HepG2 (cell line): ENCODE measurements at regions not wholly inside any gene's neighbourhood (a gene's known extent, or its start where the extent isn't known, plus 50 kb on each side); places are given as distances from the start of the nearest gene placed in this dataset.

Experiments
- ATAC-seq: fragments of 200-7000 bp; cut with Tn5 transposase; 3 replicates; pipeline ENCODE4 v1.9.1; 2020; ENCODE audit warnings: mild to moderate bottlenecking, moderate library complexity
- BruUV-seq: library from RNA; stranded (reverse); fragments of 400-500 nt; replicated peaks from 2 replicates; lab custom pipeline; 2021; lab: Mats Ljungman, UMichigan
- CTCF ChIA-PET: fragments of 300-600 bp; formaldehyde crosslinking; extraction: SDS; loops from one replicate; lab custom pipeline; 2021; ENCODE audit warnings: low total read pairs, inconsistent platforms, low intra/inter-chr PET ratio; lab: Yijun Ruan, JAX
- POLR2A ChIA-PET: fragments of 350-600 bp; sonication (Branson Sonifier 250); formaldehyde crosslinking; loops from one replicate; lab custom pipeline; 2020; ENCODE audit warnings: antibody characterized with exemption, inconsistent platforms; lab: Yijun Ruan, JAX
- DNase-seq: peaks from one replicate; pipeline ENCODE4 v3.0.0-alpha.2; 2015; ENCODE audit warnings: low spot score
- FAIRE-seq: peaks from 3 replicates; lab custom pipeline; 2011; peaks lifted over from hg19 to GRCh38; lab: Jason Lieb, UNC
- H2AFZ ChIP-seq: one replicate; pipeline ENCODE4 v1.6.1; 2011; ENCODE audit warnings: low read length, inconsistent platforms
- H3K27ac ChIP-seq: fragments of 300-600 bp; 3 replicates; pipeline ENCODE4 v1.8.0; 2011; ENCODE audit warnings: mixed run types, mild to moderate bottlenecking, mixed read lengths, low read length, inconsistent platforms; ENCODE audit not compliant: insufficient read depth; ENCODE audit errors: extremely low read length
- H3K27me3 ChIP-seq, 2 experiments: fragments of 200-600 bp in 1 of 2; 2 replicates in 1 of 2; 3 replicates in 1 of 2; pipeline versions ENCODE4 v1.6.0 to v1.8.0; 2011; ENCODE audit warnings: low read length in 2 of 2, mild to moderate bottlenecking in 2 of 2, moderate library complexity in 2 of 2, inconsistent platforms in 1 of 2; ENCODE audit not compliant: insufficient read depth in 2 of 2, control insufficient read depth in 1 of 2
- H3K36me3 ChIP-seq, 2 experiments: fragments of 200-600 bp in 1 of 2; replicated peaks in 1 of 2; 2 replicates in 1 of 2; 3 replicates in 1 of 2; pipeline versions ENCODE4 v1.5.1 to v1.8.0; 2011; ENCODE audit warnings: low read length in 2 of 2, inconsistent platforms in 1 of 2; ENCODE audit not compliant: insufficient read depth in 2 of 2, control insufficient read depth in 1 of 2
- H3K4me1 ChIP-seq: 2 replicates; pipeline ENCODE4 v1.5.1; 2012; ENCODE audit warnings: low read length, inconsistent platforms; ENCODE audit not compliant: insufficient read depth
- H3K4me2 ChIP-seq: 2 replicates; pipeline ENCODE4 v1.6.0; 2011; ENCODE audit warnings: low read depth, low read length, inconsistent platforms
- H3K4me3 ChIP-seq, 3 experiments: fragments of 200-600 bp in 1 of 3; sonication (generic), shearing (Covaris generic) in 1 of 3; replicated peaks in 1 of 3; 2 replicates each; pipeline ENCODE4 v1.5.1; 2011 to 2016; ENCODE audit warnings: low read length in 3 of 3, inconsistent platforms in 2 of 3, low read depth in 2 of 3, mild to moderate bottlenecking in 2 of 3, control low read depth in 1 of 3, mixed read lengths in 1 of 3; ENCODE audit not compliant: insufficient read depth in 1 of 3
- H3K79me2 ChIP-seq: one replicate; pipeline ENCODE4 v1.6.1; 2011; ENCODE audit warnings: low read length, inconsistent platforms; ENCODE audit not compliant: insufficient read depth
- H3K9ac ChIP-seq: 2 replicates; pipeline ENCODE4 v1.6.0; 2011; ENCODE audit warnings: mild to moderate bottlenecking, low read depth, low read length, inconsistent platforms; ENCODE audit not compliant: insufficient read depth
- H3K9me3 ChIP-seq: 2 replicates; pipeline ENCODE4 v1.5.1; 2012; ENCODE audit warnings: mild to moderate bottlenecking, low read length
- H4K20me1 ChIP-seq: 2 replicates; pipeline ENCODE4 v1.6.0; 2011; ENCODE audit warnings: inconsistent platforms, mild to moderate bottlenecking, low read length, moderate library complexity; ENCODE audit not compliant: insufficient read depth
- ATRX ChIP-seq: sonication (generic); formaldehyde crosslinking; IDR thresholded peaks from 2 replicates; pipeline ENCODE4 v1.4.0; 2020; ENCODE audit warnings: missing genetic modification reagents, borderline replicate concordance
- CC2D1A ChIP-seq: sonication (generic); formaldehyde crosslinking; IDR thresholded peaks from 2 replicates; pipeline ENCODE4 v1.8.1; 2023; ENCODE audit warnings: mild to moderate bottlenecking, missing genetic modification reagents
- ERF ChIP-seq: IDR thresholded peaks from 2 replicates; pipeline ENCODE4 v1.6.1; 2018; ENCODE audit warnings: missing biosample characterization, missing genetic modification reagents
- FOXK1 ChIP-seq: sonication (generic); formaldehyde crosslinking; IDR thresholded peaks from 2 replicates; pipeline ENCODE4 v1.4.0; 2020; ENCODE audit warnings: low read depth, missing genetic modification reagents, borderline replicate concordance
- KAT2B ChIP-seq: fragments of 150-350 bp; IDR thresholded peaks from 2 replicates; pipeline ENCODE4 v1.6.1; 2014; ENCODE audit warnings: low read depth, low read length, borderline replicate concordance
- KDM2A ChIP-seq: sonication (generic); formaldehyde crosslinking; IDR thresholded peaks from 2 replicates; pipeline ENCODE4 v1.4.0; 2020; ENCODE audit warnings: low read depth, missing genetic modification reagents, borderline replicate concordance
- POLR2AphosphoS5 ChIP-seq: IDR thresholded peaks from 2 replicates; pipeline ENCODE4 v1.6.1; 2012; ENCODE audit warnings: low read depth, low read length
- SKIL ChIP-seq: sonication (generic); formaldehyde crosslinking; IDR thresholded peaks from 2 replicates; pipeline ENCODE4 v1.8.0; 2022; ENCODE audit warnings: missing genetic modification reagents, mild to moderate bottlenecking, moderate library complexity, borderline replicate concordance
- ZBTB1 ChIP-seq: sonication (generic); formaldehyde crosslinking; IDR thresholded peaks from 2 replicates; pipeline ENCODE4 v1.4.0; 2020; ENCODE audit warnings: missing genetic modification reagents, borderline replicate concordance
- ZBTB37 ChIP-seq: sonication (generic); formaldehyde crosslinking; IDR thresholded peaks from 2 replicates; pipeline ENCODE4 v1.4.0; 2020; ENCODE audit warnings: mild to moderate bottlenecking, missing genetic modification reagents
- ZNF772 ChIP-seq: sonication (generic); formaldehyde crosslinking; IDR thresholded peaks from 2 replicates; pipeline ENCODE4 v1.5.0; 2020; ENCODE audit warnings: mild to moderate bottlenecking, missing genetic modification reagents
- ZSCAN20 ChIP-seq: sonication (generic); formaldehyde crosslinking; IDR thresholded peaks from 2 replicates; pipeline ENCODE4 v1.4.0; 2020; ENCODE audit warnings: missing genetic modification reagents, mild to moderate bottlenecking, borderline replicate concordance
- WGBS: methylation state at CpG from one replicate; pipeline ENCODE4 v1.1.6; 2017; ENCODE audit warnings: low lambda C conversion rate; 5-methylcytosine and 5-hydroxymethylcytosine counted together
- in situ Hi-C: cut with HindIII; loops from 2 replicates; pipeline ENCODE4 v1.10.0; 2017; ENCODE audit warnings: low pct_unique_long_range_greater_than_20kb; ENCODE audit not compliant: extremely low pct_ligation_motif_present
- intact Hi-C: fragments of 100-400 bp; cut with micrococcal nuclease; formaldehyde crosslinking; loops from one replicate; pipeline ENCODE4 v1.10.0; 2022; ENCODE audit not compliant: unreplicated experiment
- TF ChIP-seq, protein P1 (sequence below): sonication (generic); formaldehyde crosslinking; IDR thresholded peaks from 2 replicates; pipeline ENCODE4 v1.4.0; 2020; ENCODE audit warnings: mild to moderate bottlenecking, low read depth, missing genetic modification reagents
- TF ChIP-seq, protein P2 (sequence below): sonication (generic); formaldehyde crosslinking; IDR thresholded peaks from 2 replicates; pipeline ENCODE4 v1.5.1; 2020; ENCODE audit warnings: mild to moderate bottlenecking, missing genetic modification reagents, borderline replicate concordance
- TF ChIP-seq, protein P3 (sequence below): IDR thresholded peaks from 2 replicates; pipeline ENCODE4 v1.6.1; 2016; ENCODE audit warnings: missing compliant biosample characterization, missing genetic modification reagents, borderline replicate concordance

- no peak overlapping the region for H2AFZ ChIP-seq
These were observed 357.6 kb downstream of the SS18 start for GRCh38 chr18:25732862-25733261.

GRCh38 chr18:25729072-25729471, 361.3 kb downstream of the SS18 start:
- H3K79me2 ChIP-seq, result no peaks in the 10 kb centered on the region
- no peak overlapping the region for H3K9ac ChIP-seq
- H2AFZ ChIP-seq, result no peak overlapping the region
- H3K9me3 ChIP-seq, result no peaks in the 10 kb centered on the region
- ChIA-PET CTCF (no interaction called here), POLR2A (no interaction called here)
- H3K4me3 ChIP-seq, result no peak overlapping the region
- H3K4me2 ChIP-seq, result no peak overlapping the region
- H3K27ac ChIP-seq, result no peak overlapping the region
- no peaks in the 10 kb centered on the region; a peak in 1 of 5 replicates for H3K27me3 ChIP-seq
- DNase-seq, result no peak
- no TSS peak for BruUV-seq
- FAIRE-seq, result no peak
- intact Hi-C loops (no loop called here), in situ Hi-C loops (no loop called here)
- WGBS, result 0% methylated on average over 1 of the region's 1 CpG
- no peak for ATAC-seq
- no peaks in the 10 kb centered on the region for H3K4me1 ChIP-seq
- no peaks in the 10 kb centered on the region for H3K36me3 ChIP-seq
- H4K20me1 ChIP-seq, result no peaks in the 10 kb centered on the region
- TF ChIP-seq ZSCAN20 (CRISPR knock-in tag) (no peak), POLR2AphosphoS5 (no peak), ATRX (CRISPR knock-in tag) (no peak), ZBTB37 (CRISPR knock-in tag) (no peak), SKIL (no peak)
- TF ChIP-seq, protein P1, sequence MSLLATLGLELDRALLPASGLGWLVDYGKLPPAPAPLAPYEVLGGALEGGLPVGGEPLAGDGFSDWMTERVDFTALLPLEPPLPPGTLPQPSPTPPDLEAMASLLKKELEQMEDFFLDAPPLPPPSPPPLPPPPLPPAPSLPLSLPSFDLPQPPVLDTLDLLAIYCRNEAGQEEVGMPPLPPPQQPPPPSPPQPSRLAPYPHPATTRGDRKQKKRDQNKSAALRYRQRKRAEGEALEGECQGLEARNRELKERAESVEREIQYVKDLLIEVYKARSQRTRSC (CRISPR knock-in tag), result no peak
- TF ChIP-seq, protein P2, sequence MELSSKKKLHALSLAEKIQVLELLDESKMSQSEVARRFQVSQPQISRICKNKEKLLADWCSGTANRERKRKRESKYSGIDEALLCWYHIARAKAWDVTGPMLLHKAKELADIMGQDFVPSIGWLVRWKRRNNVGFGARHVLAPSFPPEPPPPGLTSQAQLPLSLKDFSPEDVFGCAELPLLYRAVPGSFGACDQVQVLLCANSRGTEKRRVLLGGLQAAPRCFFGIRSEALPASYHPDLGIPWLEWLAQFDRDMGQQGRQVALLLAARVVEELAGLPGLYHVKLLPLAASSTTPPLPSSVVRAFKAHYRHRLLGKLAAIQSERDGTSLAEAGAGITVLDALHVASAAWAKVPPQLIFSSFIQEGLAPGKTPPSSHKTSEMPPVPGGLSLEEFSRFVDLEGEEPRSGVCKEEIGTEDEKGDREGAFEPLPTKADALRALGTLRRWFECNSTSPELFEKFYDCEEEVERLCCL, result no peak

More at GRCh38 chr18:25732862-25733261, 357.6 kb downstream of the SS18 start:
- Histone ChIP-seq H3K36me3 (no peaks in the 10 kb centered on the region), H3K4me1 (no peaks in the 10 kb centered on the region), H3K27ac (no peak overlapping the region), H3K9ac (no peak overlapping the region), H3K27me3 (no peaks in the 10 kb centered on the region), H3K9me3 (no peaks in the 10 kb centered on the region), H3K4me2 (no peak overlapping the region), H3K79me2 (no peaks in the 10 kb centered on the region), H4K20me1 (no peaks in the 10 kb centered on the region), H3K4me3 (no peak overlapping the region)
- intact Hi-C loops (no loop called here), in situ Hi-C loops (no loop called here)
- ChIA-PET POLR2A (no interaction called here), CTCF (no interaction called here)
- BruUV-seq, result no TSS peak
- ATAC-seq (no peak), DNase-seq (no peak), FAIRE-seq (no peak)
- 0% methylated on average over 2 of the region's 2 CpGs for WGBS
- TF ChIP-seq, protein P3, sequence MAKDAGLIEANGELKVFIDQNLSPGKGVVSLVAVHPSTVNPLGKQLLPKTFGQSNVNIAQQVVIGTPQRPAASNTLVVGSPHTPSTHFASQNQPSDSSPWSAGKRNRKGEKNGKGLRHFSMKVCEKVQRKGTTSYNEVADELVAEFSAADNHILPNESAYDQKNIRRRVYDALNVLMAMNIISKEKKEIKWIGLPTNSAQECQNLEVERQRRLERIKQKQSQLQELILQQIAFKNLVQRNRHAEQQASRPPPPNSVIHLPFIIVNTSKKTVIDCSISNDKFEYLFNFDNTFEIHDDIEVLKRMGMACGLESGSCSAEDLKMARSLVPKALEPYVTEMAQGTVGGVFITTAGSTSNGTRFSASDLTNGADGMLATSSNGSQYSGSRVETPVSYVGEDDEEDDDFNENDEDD (CRISPR knock-in tag), result no peak
- TF ChIP-seq ERF (CRISPR knock-in tag), result no peak
- TF ChIP-seq KDM2A (CRISPR knock-in tag), result no peak
- TF ChIP-seq FOXK1 (CRISPR knock-in tag), result no peak
- no peak for TF ChIP-seq ZBTB1 (CRISPR knock-in tag)
- no peak for TF ChIP-seq ZNF772 (CRISPR knock-in tag)
- no peak for TF ChIP-seq CC2D1A
- no peak for TF ChIP-seq KAT2B
